ENCODE measurements at regions not wholly inside any gene's neighbourhood (a gene's known extent, or its start where the extent isn't known, plus 50 kb on each side); places are given as distances from the start of the nearest gene placed in this dataset.

- POLR2A ChIA-PET = no interaction called here
- H3K4me1 Mint-ChIP-seq = no peaks in the 10 kb centered on the region
- H3K27ac Mint-ChIP-seq = no peak overlapping the region
- DNase-seq (ENCODE audit: low spot score) (no peak), ATAC-seq (no peak)
- no peaks in the 10 kb centered on the region for H3K36me3 Mint-ChIP-seq
- CTCF ChIA-PET = interaction anchor here (1.8 kb wide), 1 partner anchor 11 kb away, joined by 4 read pairs; no protein-coding TSS in a partner anchor
- no peak overlapping the region for H3K4me3 Mint-ChIP-seq
- TF ChIP-seq FOXP4 (CRISPR knock-in tag; IDR thresholded peaks at IDR 0.05) = no peak
- TF ChIP-seq ZNF263 (CRISPR knock-in tag; IDR thresholded peaks at IDR 0.05; ENCODE audit: low read depth) = no peak
- TF ChIP-seq ZNF532 (CRISPR knock-in tag; IDR thresholded peaks at IDR 0.05; ENCODE audit: borderline replicate concordance) = no peak
- TF ChIP-seq ZNF396 (CRISPR knock-in tag; IDR thresholded peaks at IDR 0.05; ENCODE audit: borderline replicate concordance) = no peak
- no peak for TF ChIP-seq NFE2L1 (CRISPR knock-in tag; IDR thresholded peaks at IDR 0.05)
- TF ChIP-seq CDX4 (CRISPR knock-in tag; IDR thresholded peaks at IDR 0.05; ENCODE audit: borderline replicate concordance) = no peak
- no peak for TF ChIP-seq SMAD4 (CRISPR knock-in tag; IDR thresholded peaks at IDR 0.05)
- no peak for TF ChIP-seq NFYB (CRISPR knock-in tag; conservative IDR thresholded peaks at IDR 0.05; ENCODE audit: low read depth)
- no peak for TF ChIP-seq MXD4 (CRISPR knock-in tag; IDR thresholded peaks at IDR 0.05; ENCODE audit: borderline replicate concordance)
- TF ChIP-seq RELA (CRISPR knock-in tag; IDR thresholded peaks at IDR 0.05; ENCODE audit: borderline replicate concordance) = no peak
- TF ChIP-seq GTF2I (CRISPR knock-in tag; conservative IDR thresholded peaks at IDR 0.05) = no peak
- TF ChIP-seq TEAD1 (CRISPR knock-in tag; IDR thresholded peaks at IDR 0.05) = no peak
- no peak for TF ChIP-seq ATF3 (CRISPR knock-in tag; conservative IDR thresholded peaks at IDR 0.05)
- TF ChIP-seq ZNF281 (CRISPR knock-in tag; IDR thresholded peaks at IDR 0.05) = no peak
- no peak for TF ChIP-seq AFF4 (CRISPR knock-in tag; IDR thresholded peaks at IDR 0.05; ENCODE audit: borderline replicate concordance)
- no peak for TF ChIP-seq NR3C1 (CRISPR knock-in tag; conservative IDR thresholded peaks at IDR 0.05; ENCODE audit: low read depth)
- no peak for TF ChIP-seq ZBTB43 (CRISPR knock-in tag; IDR thresholded peaks at IDR 0.05)
- no peak for TF ChIP-seq NR1H2 (CRISPR knock-in tag; IDR thresholded peaks at IDR 0.05)
- no peak for TF ChIP-seq ZNF219 (CRISPR knock-in tag; IDR thresholded peaks at IDR 0.05; ENCODE audit: borderline replicate concordance)
- no peaks in the 10 kb centered on the region for H3K27me3 Mint-ChIP-seq (ENCODE audit: low read depth)
- no peaks in the 10 kb centered on the region; the same call in 1 of the 2 replicates for H3K9me3 Mint-ChIP-seq
Measured at GRCh38 chr9:118606668-118607067, 762.6 kb downstream of the BRINP1 start.

All from WTC11 (cell line).